Activated CD4-positive, alpha-beta T cell treated with anti-CD3 and anti-CD28 coated beads, Interleukin-2, amount 10 ng/mL, durations not matched to agents 7 days and 5 days (primary cell): ENCODE measurements at regions not wholly inside any gene's neighbourhood (a gene's known extent, or its start where the extent isn't known, plus 50 kb on each side); places are given as distances from the start of the nearest gene placed in this dataset.
A peak's percentile ranks its signal among the peaks of the same experiment; 100 is the strongest.

ENCODE experiments used
- CTCF ChIA-PET: fragments of 350-600 bp; sonication (Branson Sonifier 250); formaldehyde crosslinking; loops from one replicate; lab custom pipeline; 2021; ENCODE audit warnings: antibody characterized with exemption; lab: Charles Lee
- POLR2A ChIA-PET: fragments of 350-600 bp; sonication (Branson Sonifier 250); formaldehyde crosslinking; loops from one replicate; lab custom pipeline; 2021; ENCODE audit warnings: antibody characterized with exemption; lab: Charles Lee
- DNase-seq: peaks from one replicate; pipeline ENCODE4 v3.0.0-alpha.2; 2020
- H3K27ac Mint-ChIP-seq: one replicate; pipeline ENCODE4 v1.8.0; 2021; ENCODE audit warnings: mild to moderate bottlenecking, moderate library complexity, mixed read lengths
- H3K27me3 Mint-ChIP-seq: one replicate; pipeline ENCODE4 v1.8.0; 2021; ENCODE audit warnings: mixed read lengths
- H3K36me3 Mint-ChIP-seq: one replicate; pipeline ENCODE4 v1.8.0; 2021; ENCODE audit warnings: low read depth, mixed read lengths
- H3K4me1 Mint-ChIP-seq: one replicate; pipeline ENCODE4 v1.8.0; 2021; ENCODE audit warnings: mixed read lengths
- H3K4me3 Mint-ChIP-seq: one replicate; pipeline ENCODE4 v1.8.0; 2021; ENCODE audit warnings: mild to moderate bottlenecking, moderate library complexity, mixed read lengths
- H3K9me3 Mint-ChIP-seq: one replicate; pipeline ENCODE4 v1.8.0; 2021; ENCODE audit warnings: mixed read lengths

GRCh38 chr6:18335948-18336347, 51.2 kb upstream of the RNF144B start:
- Mint-ChIP-seq H3K4me1 (no peaks in the 10 kb centered on the region), H3K27ac (no peak overlapping the region), H3K9me3 (no peaks in the 10 kb centered on the region), H3K4me3 (no peak overlapping the region), H3K36me3 (no peaks in the 10 kb centered on the region), H3K27me3 (peaks cover 8% of the 10 kb centered on the region)
- ChIA-PET POLR2A (no interaction called here), CTCF (no interaction called here)
- DNase-seq, result no peak

GRCh38 chr6:18334251-18334650, 52.9 kb upstream of the RNF144B start:
- H3K9me3 Mint-ChIP-seq, result no peaks in the 10 kb centered on the region
- H3K36me3 Mint-ChIP-seq, result no peaks in the 10 kb centered on the region
- ChIA-PET POLR2A (no interaction called here), CTCF (no interaction called here)
- no peak overlapping the region for H3K27ac Mint-ChIP-seq
- no peak for DNase-seq
- H3K4me1 Mint-ChIP-seq, result no peaks in the 10 kb centered on the region
- H3K4me3 Mint-ChIP-seq, result no peak overlapping the region
- peaks cover 12% of the 10 kb centered on the region for H3K27me3 Mint-ChIP-seq

- H3K27me3 Mint-ChIP-seq, result peaks cover 8% of the 10 kb centered on the region
- H3K9me3 Mint-ChIP-seq, result no peaks in the 10 kb centered on the region
- H3K27ac Mint-ChIP-seq, result no peak overlapping the region
- CTCF ChIA-PET, result no interaction called here
- H3K4me1 Mint-ChIP-seq, result peaks cover 9% of the 10 kb centered on the region
- H3K36me3 Mint-ChIP-seq, result no peaks in the 10 kb centered on the region
- H3K4me3 Mint-ChIP-seq, result no peak overlapping the region
- DNase-seq, result no peak
- POLR2A ChIA-PET, result no interaction called here
These were observed 56.5 kb upstream of the RNF144B start for GRCh38 chr6:18330548-18331081.

GRCh38 chr6:18329776-18330175, 57.4 kb upstream of the RNF144B start:
- POLR2A ChIA-PET, result no interaction called here
- Mint-ChIP-seq H3K36me3 (no peaks in the 10 kb centered on the region), H3K27me3 (peaks cover 10% of the 10 kb centered on the region), H3K9me3 (no peaks in the 10 kb centered on the region), H3K4me3 (no peak overlapping the region), H3K27ac (no peak overlapping the region), H3K4me1 (peaks cover 9% of the 10 kb centered on the region)
- DNase-seq, result no peak
- CTCF ChIA-PET, result no interaction called here

GRCh38 chr6:18328540-18328939, 58.6 kb upstream of the RNF144B start:
- ChIA-PET CTCF (interaction anchor here (1.1 kb wide), 1 partner anchor 10 kb away, joined by 3 read pairs; no protein-coding TSS in a partner anchor), POLR2A (no interaction called here)
- Mint-ChIP-seq H3K4me3 (no peak overlapping the region), H3K36me3 (no peaks in the 10 kb centered on the region), H3K27me3 (peaks cover 10% of the 10 kb centered on the region), H3K9me3 (no peaks in the 10 kb centered on the region), H3K4me1 (peaks cover 9% of the 10 kb centered on the region), H3K27ac (no peak overlapping the region)
- DNase-seq, result no peak

- Mint-ChIP-seq H3K4me3 (no peak overlapping the region), H3K27me3 (peaks cover 10% of the 10 kb centered on the region), H3K27ac (no peak overlapping the region), H3K4me1 (peaks cover 9% of the 10 kb centered on the region), H3K36me3 (no peaks in the 10 kb centered on the region), H3K9me3 (no peaks in the 10 kb centered on the region)
- ChIA-PET CTCF (interaction anchor here (1.0 to 1.1 kb wide), 2 partner anchors 10 to 177 kb away, joined by 3 read pairs; no protein-coding TSS in a partner anchor), POLR2A (no interaction called here)
- DNase-seq, result no peak
These were observed 59.1 kb upstream of the RNF144B start for GRCh38 chr6:18328070-18328469.

GRCh38 chr6:18327626-18328025, 59.5 kb upstream of the RNF144B start:
- H3K27me3 Mint-ChIP-seq, result peaks cover 10% of the 10 kb centered on the region
- H3K27ac Mint-ChIP-seq, result no peak overlapping the region
- H3K4me3 Mint-ChIP-seq, result no peak overlapping the region
- peaks cover 9% of the 10 kb centered on the region for H3K4me1 Mint-ChIP-seq
- no peaks in the 10 kb centered on the region for H3K9me3 Mint-ChIP-seq
- no peaks in the 10 kb centered on the region for H3K36me3 Mint-ChIP-seq
- CTCF ChIA-PET, result interaction anchor here (1.0 kb wide), 1 partner anchor 178 kb away, joined by 3 read pairs; no protein-coding TSS in a partner anchor
- POLR2A ChIA-PET, result no interaction called here
- DNase-seq, result no peak

- POLR2A ChIA-PET, result no interaction called here
- peaks cover 9% of the 10 kb centered on the region for H3K4me1 Mint-ChIP-seq
- H3K9me3 Mint-ChIP-seq, result no peaks in the 10 kb centered on the region
- no peak for DNase-seq
- no peak overlapping the region for H3K4me3 Mint-ChIP-seq
- CTCF ChIA-PET, result interaction anchor here (0.6 to 0.7 kb wide), 2 partner anchors 26 to 66 kb away, joined by 4 read pairs; no protein-coding TSS in a partner anchor
- H3K27me3 Mint-ChIP-seq, result peaks cover 7% of the 10 kb centered on the region
- no peak overlapping the region for H3K27ac Mint-ChIP-seq
- no peaks in the 10 kb centered on the region for H3K36me3 Mint-ChIP-seq
These were observed 60.2 kb upstream of the RNF144B start for GRCh38 chr6:18326980-18327379.

GRCh38 chr6:18326001-18326400, 61.1 kb upstream of the RNF144B start:
- Mint-ChIP-seq H3K9me3 (no peaks in the 10 kb centered on the region), H3K4me3 (no peak overlapping the region), H3K4me1 (peaks cover 9% of the 10 kb centered on the region), H3K36me3 (no peaks in the 10 kb centered on the region), H3K27me3 (peaks cover 6% of the 10 kb centered on the region), H3K27ac (no peak overlapping the region)
- CTCF ChIA-PET, result no interaction called here
- no peak for DNase-seq
- POLR2A ChIA-PET, result no interaction called here

GRCh38 chr6:18324706-18325042, 60.3 kb upstream of the DEK start:
- peaks cover 2% of the 10 kb centered on the region for H3K27me3 Mint-ChIP-seq
- ChIA-PET CTCF (no interaction called here), POLR2A (no interaction called here)
- H3K4me3 Mint-ChIP-seq, result no peak overlapping the region
- H3K4me1 Mint-ChIP-seq, result peaks cover 9% of the 10 kb centered on the region
- H3K36me3 Mint-ChIP-seq, result no peaks in the 10 kb centered on the region
- no peaks in the 10 kb centered on the region for H3K9me3 Mint-ChIP-seq
- DNase-seq, result no peak
- no peak overlapping the region for H3K27ac Mint-ChIP-seq

GRCh38 chr6:18323935-18324705, 59.8 kb upstream of the DEK start:
- DNase-seq, result peak; percentile 26
- H3K4me3 Mint-ChIP-seq, result no peak overlapping the region
- POLR2A ChIA-PET, result no interaction called here
- H3K9me3 Mint-ChIP-seq, result no peaks in the 10 kb centered on the region
- H3K27ac Mint-ChIP-seq, result no peak overlapping the region
- CTCF ChIA-PET, result interaction anchor here (0.6 to 0.7 kb wide), 3 partner anchors 24 to 164 kb away, joined by 3 read pairs; no protein-coding TSS in a partner anchor
- no peaks in the 10 kb centered on the region for H3K36me3 Mint-ChIP-seq
- H3K4me1 Mint-ChIP-seq, result peaks cover 9% of the 10 kb centered on the region
- peaks cover 2% of the 10 kb centered on the region for H3K27me3 Mint-ChIP-seq

GRCh38 chr6:18317850-18318249, 53.5 kb upstream of the DEK start:
- no peaks in the 10 kb centered on the region for H3K36me3 Mint-ChIP-seq
- H3K27ac Mint-ChIP-seq, result no peak overlapping the region
- H3K4me1 Mint-ChIP-seq, result no peaks in the 10 kb centered on the region
- H3K27me3 Mint-ChIP-seq, result peaks cover 5% of the 10 kb centered on the region
- H3K9me3 Mint-ChIP-seq, result no peaks in the 10 kb centered on the region
- POLR2A ChIA-PET, result no interaction called here
- CTCF ChIA-PET, result no interaction called here
- no peak overlapping the region for H3K4me3 Mint-ChIP-seq
- DNase-seq, result no peak

GRCh38 chr6:18314317-18314997, 50.1 kb upstream of the DEK start:
- Mint-ChIP-seq H3K9me3 (no peaks in the 10 kb centered on the region), H3K36me3 (no peaks in the 10 kb centered on the region), H3K4me1 (no peaks in the 10 kb centered on the region), H3K27me3 (peaks cover 8% of the 10 kb centered on the region), H3K27ac (no peak overlapping the region), H3K4me3 (no peak overlapping the region)
- POLR2A ChIA-PET, result no interaction called here
- DNase-seq, result no peak
- CTCF ChIA-PET, result interaction anchor here (0.6 kb wide), 2 partner anchors 159 to 1048 kb away, joined by 3 to 4 read pairs; no protein-coding TSS in a partner anchor
